ENCODE measurements at regions not wholly inside any gene's neighbourhood (a gene's known extent, or its start where the extent isn't known, plus 50 kb on each side); places are given as distances from the start of the nearest gene placed in this dataset.
"Not testable (repeated sequence)": the region's sequence is repeated elsewhere in the genome, so short reads cannot be mapped to it uniquely, and the experiment has no call there.

DNA sequence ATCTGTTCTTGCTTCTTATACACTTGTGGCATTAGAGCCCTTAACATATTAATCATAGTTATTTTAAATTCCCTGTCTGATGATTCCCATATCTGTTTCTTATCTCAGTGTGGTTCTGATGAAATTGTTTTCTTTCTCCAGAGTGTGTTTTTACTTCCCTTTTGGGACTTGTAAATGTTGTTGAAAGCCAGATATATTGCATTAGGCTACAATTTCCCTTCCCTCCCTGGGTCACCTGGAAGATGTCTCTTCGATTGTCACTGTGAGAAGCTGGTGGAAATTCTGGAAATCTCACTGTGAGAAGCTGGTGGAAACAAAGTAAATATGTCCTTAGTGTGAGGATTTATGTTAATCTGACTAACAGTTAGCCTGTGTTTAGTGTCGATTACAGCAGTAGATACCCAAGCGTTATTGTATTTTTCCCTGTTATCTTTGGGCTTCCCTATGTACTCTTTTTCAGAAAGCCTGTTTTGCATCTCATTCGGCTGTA lies 717.3 kb downstream of the TRHDE start:
- intact Hi-C loops (cut with DNase I; ENCODE audit: low total_unique reads): no loop called here
- Histone ChIP-seq H3K9me3 (no peaks in the 10 kb centered on the region), H3K4me3 (no peak overlapping the region), H3K27ac (no peak overlapping the region), H3K4me1 (no peaks in the 10 kb centered on the region), H3K27me3 (no peaks in the 10 kb centered on the region), H3K36me3 (no peaks in the 10 kb centered on the region)
- TF ChIP-seq, protein P1, sequence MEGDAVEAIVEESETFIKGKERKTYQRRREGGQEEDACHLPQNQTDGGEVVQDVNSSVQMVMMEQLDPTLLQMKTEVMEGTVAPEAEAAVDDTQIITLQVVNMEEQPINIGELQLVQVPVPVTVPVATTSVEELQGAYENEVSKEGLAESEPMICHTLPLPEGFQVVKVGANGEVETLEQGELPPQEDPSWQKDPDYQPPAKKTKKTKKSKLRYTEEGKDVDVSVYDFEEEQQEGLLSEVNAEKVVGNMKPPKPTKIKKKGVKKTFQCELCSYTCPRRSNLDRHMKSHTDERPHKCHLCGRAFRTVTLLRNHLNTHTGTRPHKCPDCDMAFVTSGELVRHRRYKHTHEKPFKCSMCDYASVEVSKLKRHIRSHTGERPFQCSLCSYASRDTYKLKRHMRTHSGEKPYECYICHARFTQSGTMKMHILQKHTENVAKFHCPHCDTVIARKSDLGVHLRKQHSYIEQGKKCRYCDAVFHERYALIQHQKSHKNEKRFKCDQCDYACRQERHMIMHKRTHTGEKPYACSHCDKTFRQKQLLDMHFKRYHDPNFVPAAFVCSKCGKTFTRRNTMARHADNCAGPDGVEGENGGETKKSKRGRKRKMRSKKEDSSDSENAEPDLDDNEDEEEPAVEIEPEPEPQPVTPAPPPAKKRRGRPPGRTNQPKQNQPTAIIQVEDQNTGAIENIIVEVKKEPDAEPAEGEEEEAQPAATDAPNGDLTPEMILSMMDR (IDR thresholded peaks at IDR 0.05): no peak
- DNase-seq: no peak

DNA sequence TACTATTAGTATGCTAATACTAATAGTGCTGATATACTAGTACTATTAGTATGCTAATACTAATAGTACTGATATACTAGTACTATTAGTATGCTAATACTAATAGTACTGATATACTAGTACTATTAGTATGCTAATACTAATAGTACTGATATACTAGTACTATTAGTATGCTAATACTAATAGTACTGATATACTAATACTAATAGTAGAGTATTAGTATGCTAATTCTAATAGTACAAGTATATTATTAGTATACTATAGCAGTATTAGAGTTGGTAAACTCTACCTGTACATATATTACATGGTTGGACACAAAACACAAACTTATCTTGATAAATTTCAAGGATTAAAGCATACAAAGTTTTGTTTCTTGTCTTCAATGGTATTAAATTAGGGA lies 722.9 kb downstream of the TRHDE start:
- DNase-seq; intact Hi-C loops (cut with DNase I; ENCODE audit: low total_unique reads); H3K4me3 ChIP-seq; H3K9me3 ChIP-seq; H3K27me3 ChIP-seq; H3K36me3 ChIP-seq; H3K27ac ChIP-seq; H3K4me1 ChIP-seq: not testable (repeated sequence)

DNA sequence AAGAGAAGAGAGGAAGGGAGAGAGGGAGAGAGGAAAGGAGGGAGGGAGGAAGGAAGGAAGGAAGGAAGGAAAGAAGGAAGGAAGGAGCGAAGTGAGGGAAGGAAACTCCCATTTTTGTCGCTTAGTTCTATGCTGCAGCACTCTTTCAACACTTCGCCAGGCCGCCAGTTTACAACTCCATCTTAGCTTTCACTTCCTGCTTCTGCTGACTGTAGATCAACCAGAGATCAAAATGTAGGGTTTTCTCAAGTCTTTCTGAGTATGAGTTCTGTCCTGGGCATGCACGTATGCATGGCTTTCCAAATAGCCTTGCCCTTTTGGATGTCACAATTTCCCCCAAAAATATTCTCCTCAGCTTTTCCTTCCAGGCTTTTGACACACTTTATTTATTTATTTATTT lies 723.4 kb downstream of the TRHDE start:
- Histone ChIP-seq H3K27me3 (no peaks in the 10 kb centered on the region), H3K9me3 (no peaks in the 10 kb centered on the region), H3K4me1 (no peaks in the 10 kb centered on the region), H3K27ac (no peak overlapping the region), H3K36me3 (no peaks in the 10 kb centered on the region), H3K4me3 (no peak overlapping the region)
- intact Hi-C loops (cut with DNase I; ENCODE audit: low total_unique reads): no loop called here
- TF ChIP-seq, protein P1 (IDR thresholded peaks at IDR 0.05): no peak
- no peak for DNase-seq

DNA sequence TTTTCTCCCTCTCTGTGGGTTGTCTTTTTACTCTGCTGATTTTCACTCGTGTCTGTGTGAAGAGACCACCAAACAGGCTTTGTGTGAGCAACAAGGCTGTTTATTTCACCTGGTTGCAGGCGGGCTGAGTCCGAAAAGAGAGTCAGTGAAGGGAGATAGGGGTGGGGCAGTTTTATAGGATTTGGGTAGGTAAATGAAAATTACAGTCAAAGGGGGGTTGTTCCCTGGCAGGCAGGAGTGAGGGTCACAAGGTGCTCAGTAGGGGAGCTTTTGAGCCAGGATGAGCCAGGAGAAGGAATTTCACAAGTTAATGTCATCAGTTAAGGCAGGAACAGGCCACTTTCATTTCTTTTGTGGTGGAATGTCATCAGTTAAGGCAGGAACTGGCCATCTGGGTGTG lies 729.6 kb downstream of the TRHDE start:
- intact Hi-C loops (cut with DNase I; ENCODE audit: low total_unique reads); H3K27me3 ChIP-seq; DNase-seq; H3K4me3 ChIP-seq; H3K4me1 ChIP-seq; H3K27ac ChIP-seq; H3K36me3 ChIP-seq; H3K9me3 ChIP-seq: not testable (repeated sequence)

DNA sequence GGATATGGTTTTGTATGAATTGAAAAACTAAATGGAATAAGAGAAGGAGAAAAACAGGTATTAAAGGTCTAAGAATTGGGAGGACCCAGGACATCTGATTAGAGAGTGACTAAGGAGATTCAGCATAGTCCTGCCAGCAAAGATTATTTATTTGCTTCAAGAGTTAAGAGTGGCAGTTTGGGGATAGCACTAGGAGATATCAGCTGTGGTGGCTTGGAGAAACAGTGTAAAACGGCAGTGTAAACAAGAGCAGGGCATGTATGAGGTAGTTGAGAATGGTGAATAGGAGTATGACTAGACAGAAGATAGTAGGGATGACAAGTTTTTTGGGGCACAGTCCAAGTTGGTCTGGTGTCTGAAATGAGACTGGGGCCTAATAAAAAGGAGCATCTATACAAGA lies 730.3 kb downstream of the TRHDE start:
- H3K4me1 ChIP-seq; intact Hi-C loops (cut with DNase I; ENCODE audit: low total_unique reads); H3K36me3 ChIP-seq; H3K9me3 ChIP-seq; DNase-seq; H3K27ac ChIP-seq; H3K4me3 ChIP-seq; H3K27me3 ChIP-seq: not testable (repeated sequence)

- intact Hi-C loops (cut with DNase I; ENCODE audit: low total_unique reads); DNase-seq; H3K27me3 ChIP-seq; H3K4me1 ChIP-seq; H3K4me3 ChIP-seq; H3K27ac ChIP-seq; H3K9me3 ChIP-seq; H3K36me3 ChIP-seq: not testable (repeated sequence)
Measured at GRCh38 chr12:73009138-73009834, 737.1 kb downstream of the TRHDE start.

- no peaks in the 10 kb centered on the region for H3K4me1 ChIP-seq
- no peaks in the 10 kb centered on the region for H3K9me3 ChIP-seq
- no peak overlapping the region for H3K27ac ChIP-seq
- no peaks in the 10 kb centered on the region for H3K36me3 ChIP-seq
- H3K4me3 ChIP-seq: no peak overlapping the region
- TF ChIP-seq, protein P1 (IDR thresholded peaks at IDR 0.05): no peak
- intact Hi-C loops (cut with DNase I; ENCODE audit: low total_unique reads): no loop called here
- DNase-seq: no peak
- no peaks in the 10 kb centered on the region for H3K27me3 ChIP-seq
Measured at GRCh38 chr12:73017981-73018380, 745.8 kb downstream of the TRHDE start.

- intact Hi-C loops (cut with DNase I; ENCODE audit: low total_unique reads): no loop called here
- TF ChIP-seq, protein P1 (IDR thresholded peaks at IDR 0.05): no peak
- no peaks in the 10 kb centered on the region for H3K27me3 ChIP-seq
- no peak overlapping the region for H3K27ac ChIP-seq
- H3K4me1 ChIP-seq: no peaks in the 10 kb centered on the region
- H3K4me3 ChIP-seq: no peak overlapping the region
- H3K36me3 ChIP-seq: no peaks in the 10 kb centered on the region
- no peaks in the 10 kb centered on the region for H3K9me3 ChIP-seq
- DNase-seq: no peak
Measured at GRCh38 chr12:73053893-73054292, 781.7 kb downstream of the TRHDE start.
